ENCODE measurements at regions not wholly inside any gene's neighbourhood (a gene's known extent, or its start where the extent isn't known, plus 50 kb on each side); places are given as distances from the start of the nearest gene placed in this dataset.
"Not testable (repeated sequence)": the region's sequence is repeated elsewhere in the genome, so short reads cannot be mapped to it uniquely, and the experiment has no call there.

DNA sequence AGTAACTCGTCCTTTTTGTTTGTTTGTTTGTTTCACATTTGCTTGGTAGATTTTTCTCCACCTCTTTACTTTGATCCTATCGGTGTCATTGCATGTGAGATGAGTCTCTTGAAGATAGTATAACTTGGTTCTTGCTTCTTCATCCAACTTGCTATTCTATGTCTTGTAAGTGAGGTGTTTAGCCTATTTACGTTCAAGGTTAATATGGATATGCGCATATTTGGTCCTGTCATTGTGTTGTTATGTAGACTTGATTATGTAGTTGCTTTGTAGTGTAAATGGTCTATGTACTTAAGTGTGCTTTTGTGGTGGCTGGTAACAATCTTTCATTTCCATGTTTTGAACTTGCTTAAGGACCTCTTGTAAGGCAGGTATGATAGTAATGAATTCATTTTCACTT lies 192.8 kb upstream of the MAGI2 start:
- ATAC-seq (no peak), DNase-seq (ENCODE audit: low spot score) (no peak)
- no peak overlapping the region for H3K4me3 Mint-ChIP-seq
- ChIA-PET CTCF (no interaction called here), POLR2A (no interaction called here)
- TF ChIP-seq TEAD1 (CRISPR knock-in tag; IDR thresholded peaks at IDR 0.05): no peak
- TF ChIP-seq JUN (CRISPR knock-in tag; IDR thresholded peaks at IDR 0.05): no peak
- TF ChIP-seq, protein P1, sequence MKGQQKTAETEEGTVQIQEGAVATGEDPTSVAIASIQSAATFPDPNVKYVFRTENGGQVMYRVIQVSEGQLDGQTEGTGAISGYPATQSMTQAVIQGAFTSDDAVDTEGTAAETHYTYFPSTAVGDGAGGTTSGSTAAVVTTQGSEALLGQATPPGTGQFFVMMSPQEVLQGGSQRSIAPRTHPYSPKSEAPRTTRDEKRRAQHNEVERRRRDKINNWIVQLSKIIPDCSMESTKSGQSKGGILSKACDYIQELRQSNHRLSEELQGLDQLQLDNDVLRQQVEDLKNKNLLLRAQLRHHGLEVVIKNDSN (CRISPR knock-in tag; IDR thresholded peaks at IDR 0.05): no peak
- no peak for TF ChIP-seq NFATC4 (CRISPR knock-in tag; IDR thresholded peaks at IDR 0.05)
- TF ChIP-seq, protein P2, sequence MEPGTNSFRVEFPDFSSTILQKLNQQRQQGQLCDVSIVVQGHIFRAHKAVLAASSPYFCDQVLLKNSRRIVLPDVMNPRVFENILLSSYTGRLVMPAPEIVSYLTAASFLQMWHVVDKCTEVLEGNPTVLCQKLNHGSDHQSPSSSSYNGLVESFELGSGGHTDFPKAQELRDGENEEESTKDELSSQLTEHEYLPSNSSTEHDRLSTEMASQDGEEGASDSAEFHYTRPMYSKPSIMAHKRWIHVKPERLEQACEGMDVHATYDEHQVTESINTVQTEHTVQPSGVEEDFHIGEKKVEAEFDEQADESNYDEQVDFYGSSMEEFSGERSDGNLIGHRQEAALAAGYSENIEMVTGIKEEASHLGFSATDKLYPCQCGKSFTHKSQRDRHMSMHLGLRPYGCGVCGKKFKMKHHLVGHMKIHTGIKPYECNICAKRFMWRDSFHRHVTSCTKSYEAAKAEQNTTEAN (CRISPR knock-in tag; IDR thresholded peaks at IDR 0.05): no peak
- no peak for TF ChIP-seq ZNF396 (CRISPR knock-in tag; IDR thresholded peaks at IDR 0.05; ENCODE audit: borderline replicate concordance)
- TF ChIP-seq, protein P3, sequence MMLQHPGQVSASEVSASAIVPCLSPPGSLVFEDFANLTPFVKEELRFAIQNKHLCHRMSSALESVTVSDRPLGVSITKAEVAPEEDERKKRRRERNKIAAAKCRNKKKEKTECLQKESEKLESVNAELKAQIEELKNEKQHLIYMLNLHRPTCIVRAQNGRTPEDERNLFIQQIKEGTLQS (CRISPR knock-in tag; conservative IDR thresholded peaks at IDR 0.05): no peak
- TF ChIP-seq ZNF219 (CRISPR knock-in tag; IDR thresholded peaks at IDR 0.05; ENCODE audit: borderline replicate concordance): no peak
- no peak for TF ChIP-seq HMGA2 (CRISPR knock-in tag; IDR thresholded peaks at IDR 0.05)
- no peak for TF ChIP-seq TCF7 (CRISPR knock-in tag; IDR thresholded peaks at IDR 0.05; ENCODE audit: low read depth)
- TF ChIP-seq EMX1 (CRISPR knock-in tag; IDR thresholded peaks at IDR 0.05): no peak
- no peak for TF ChIP-seq FOXJ3 (CRISPR knock-in tag; IDR thresholded peaks at IDR 0.05; ENCODE audit: borderline replicate concordance)
- TF ChIP-seq NR3C1 (CRISPR knock-in tag; conservative IDR thresholded peaks at IDR 0.05; ENCODE audit: low read depth): no peak
- TF ChIP-seq MYBL2 (CRISPR knock-in tag; IDR thresholded peaks at IDR 0.05): no peak
- TF ChIP-seq, protein P4, sequence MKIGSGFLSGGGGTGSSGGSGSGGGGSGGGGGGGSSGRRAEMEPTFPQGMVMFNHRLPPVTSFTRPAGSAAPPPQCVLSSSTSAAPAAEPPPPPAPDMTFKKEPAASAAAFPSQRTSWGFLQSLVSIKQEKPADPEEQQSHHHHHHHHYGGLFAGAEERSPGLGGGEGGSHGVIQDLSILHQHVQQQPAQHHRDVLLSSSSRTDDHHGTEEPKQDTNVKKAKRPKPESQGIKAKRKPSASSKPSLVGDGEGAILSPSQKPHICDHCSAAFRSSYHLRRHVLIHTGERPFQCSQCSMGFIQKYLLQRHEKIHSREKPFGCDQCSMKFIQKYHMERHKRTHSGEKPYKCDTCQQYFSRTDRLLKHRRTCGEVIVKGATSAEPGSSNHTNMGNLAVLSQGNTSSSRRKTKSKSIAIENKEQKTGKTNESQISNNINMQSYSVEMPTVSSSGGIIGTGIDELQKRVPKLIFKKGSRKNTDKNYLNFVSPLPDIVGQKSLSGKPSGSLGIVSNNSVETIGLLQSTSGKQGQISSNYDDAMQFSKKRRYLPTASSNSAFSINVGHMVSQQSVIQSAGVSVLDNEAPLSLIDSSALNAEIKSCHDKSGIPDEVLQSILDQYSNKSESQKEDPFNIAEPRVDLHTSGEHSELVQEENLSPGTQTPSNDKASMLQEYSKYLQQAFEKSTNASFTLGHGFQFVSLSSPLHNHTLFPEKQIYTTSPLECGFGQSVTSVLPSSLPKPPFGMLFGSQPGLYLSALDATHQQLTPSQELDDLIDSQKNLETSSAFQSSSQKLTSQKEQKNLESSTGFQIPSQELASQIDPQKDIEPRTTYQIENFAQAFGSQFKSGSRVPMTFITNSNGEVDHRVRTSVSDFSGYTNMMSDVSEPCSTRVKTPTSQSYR (CRISPR knock-in tag; IDR thresholded peaks at IDR 0.05): no peak
- peaks cover 83% of the 10 kb centered on the region for H3K27me3 Mint-ChIP-seq (ENCODE audit: low read depth)
- H3K36me3 Mint-ChIP-seq: no peaks in the 10 kb centered on the region
- H3K4me1 Mint-ChIP-seq: peaks cover 19% of the 10 kb centered on the region
- H3K27ac Mint-ChIP-seq: no peak overlapping the region
- no peaks in the 10 kb centered on the region for H3K9me3 Mint-ChIP-seq

DNA sequence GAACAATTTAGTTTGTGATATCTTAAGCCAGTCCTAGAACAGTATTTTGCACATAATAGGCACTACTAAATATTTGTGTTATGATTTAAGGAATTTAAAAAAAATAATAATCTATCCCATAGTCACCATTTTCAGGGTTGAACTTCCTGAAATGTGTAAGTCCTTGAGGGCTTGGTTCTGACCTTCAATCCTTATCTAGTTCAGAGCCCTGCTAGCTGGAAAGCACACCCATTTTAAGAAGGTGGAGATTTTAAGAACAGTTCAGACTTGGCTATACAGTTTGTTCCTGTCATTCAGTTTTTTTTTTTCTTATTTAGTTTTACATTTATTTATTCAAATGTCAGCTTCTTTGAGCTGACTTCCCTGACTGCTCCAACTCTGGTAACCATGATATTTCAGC lies 183.4 kb upstream of the MAGI2 start:
- peaks cover 5% of the 10 kb centered on the region for H3K27me3 Mint-ChIP-seq (ENCODE audit: low read depth)
- H3K4me3 Mint-ChIP-seq: no peak overlapping the region
- CTCF ChIA-PET: no interaction called here
- POLR2A ChIA-PET: no interaction called here
- no peaks in the 10 kb centered on the region for H3K36me3 Mint-ChIP-seq
- no peaks in the 10 kb centered on the region for H3K9me3 Mint-ChIP-seq
- TF ChIP-seq, protein P2 (CRISPR knock-in tag; IDR thresholded peaks at IDR 0.05): no peak
- TF ChIP-seq, protein P5, sequence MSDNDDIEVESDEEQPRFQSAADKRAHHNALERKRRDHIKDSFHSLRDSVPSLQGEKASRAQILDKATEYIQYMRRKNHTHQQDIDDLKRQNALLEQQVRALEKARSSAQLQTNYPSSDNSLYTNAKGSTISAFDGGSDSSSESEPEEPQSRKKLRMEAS (CRISPR knock-in tag; IDR thresholded peaks at IDR 0.05): no peak
- TF ChIP-seq RORB (CRISPR knock-in tag; IDR thresholded peaks at IDR 0.05): no peak
- TF ChIP-seq, protein P1 (CRISPR knock-in tag; IDR thresholded peaks at IDR 0.05): no peak
- no peak for TF ChIP-seq ZNF317 (CRISPR knock-in tag; IDR thresholded peaks at IDR 0.05; ENCODE audit: borderline replicate concordance, low read depth)
- no peak for TF ChIP-seq ATF1 (CRISPR knock-in tag; IDR thresholded peaks at IDR 0.05)
- TF ChIP-seq FOXJ3 (CRISPR knock-in tag; IDR thresholded peaks at IDR 0.05; ENCODE audit: borderline replicate concordance): no peak
- no peak for TF ChIP-seq ZNF121 (CRISPR knock-in tag; IDR thresholded peaks at IDR 0.05)
- TF ChIP-seq ZNF416 (CRISPR knock-in tag; IDR thresholded peaks at IDR 0.05): no peak
- no peak for TF ChIP-seq ETV6 (CRISPR knock-in tag; IDR thresholded peaks at IDR 0.05)
- H3K27ac Mint-ChIP-seq: no peak overlapping the region
- H3K4me1 Mint-ChIP-seq: peaks cover 21% of the 10 kb centered on the region
- no peak for DNase-seq (ENCODE audit: low spot score)
- ATAC-seq: no peak

DNA sequence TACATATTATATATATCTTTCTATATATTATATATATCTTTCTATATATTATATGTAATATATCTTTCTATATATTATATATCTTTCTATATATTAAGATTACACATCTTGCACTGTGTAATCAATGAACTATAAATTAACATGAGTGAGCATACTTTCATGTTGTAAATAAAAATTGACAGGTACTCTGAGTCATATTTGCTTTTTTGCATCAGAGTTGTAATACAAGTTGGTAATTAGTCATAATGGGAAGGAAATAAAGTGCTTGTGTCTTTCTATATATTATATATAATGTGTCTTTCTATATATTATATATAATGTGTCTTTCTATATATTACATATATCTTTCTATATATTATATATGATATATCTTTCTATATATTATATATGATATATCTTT lies 172.5 kb upstream of the MAGI2 start:
- H3K36me3 Mint-ChIP-seq; H3K4me1 Mint-ChIP-seq; H3K27me3 Mint-ChIP-seq (ENCODE audit: low read depth); DNase-seq (ENCODE audit: low spot score); ATAC-seq; H3K27ac Mint-ChIP-seq; H3K4me3 Mint-ChIP-seq; CTCF ChIA-PET; POLR2A ChIA-PET; H3K9me3 Mint-ChIP-seq: not testable (repeated sequence)
